ENCODE measurements at regions not wholly inside any gene's neighbourhood (a gene's known extent, or its start where the extent isn't known, plus 50 kb on each side); places are given as distances from the start of the nearest gene placed in this dataset.

- WGBS, 10 experiments, result 29 to 100% (median 72%) methylated on average over 1 to 2 of the region's 2 CpGs; no CpG with 5 or more reads in 3 of the 10 experiments
- peak in 2 of 8 experiments; percentile 25 to 80 for ATAC-seq (replicated peaks in 6 of 8)
- Histone ChIP-seq H3K4me1 (replicated peaks in 1 of 2) (no peaks in the 10 kb centered on the region), H3K4me3 (no peak overlapping the region), H3K27ac (no peak overlapping the region)
- in situ Hi-C loops (cut with MboI; ENCODE audit: low pct_unique_long_range_greater_than_20kb in 2 of 9, low sequenced_read_pairs in 9 of 9, unreplicated experiment in 9 of 9), result loop anchor here in 1 of 9 experiments (25.0 kb wide), 1 partner anchor 940 kb away; the partner anchor contains the start of gene TLE4
Observed at GRCh38 chr9:78622126-78622525, 325.2 kb downstream of the PSAT1 start.

DNA sequence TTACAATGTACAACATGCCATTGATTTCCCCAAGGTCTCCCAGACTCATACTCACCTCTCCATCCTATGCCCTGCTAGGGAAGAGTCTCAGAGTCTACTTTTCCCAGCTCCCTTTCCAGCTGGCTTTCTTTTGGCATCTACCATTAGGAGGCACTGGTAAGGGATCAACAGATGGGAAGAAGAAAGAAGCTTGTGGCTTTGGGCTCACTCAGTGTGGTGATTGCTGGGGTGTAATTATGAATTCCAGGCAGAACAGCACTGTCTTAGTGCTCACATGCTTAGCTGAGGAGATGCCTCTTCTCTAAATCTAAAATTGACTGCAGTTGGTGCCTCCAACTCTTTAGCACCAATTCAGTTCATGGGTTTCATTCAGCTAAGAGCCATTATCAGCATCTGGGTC is 330.0 kb downstream of the PSAT1 start:
- in situ Hi-C loops (cut with MboI; ENCODE audit: low pct_unique_long_range_greater_than_20kb in 2 of 9, low sequenced_read_pairs in 9 of 9, unreplicated experiment in 9 of 9), result no loop called here
- ATAC-seq (replicated peaks in 6 of 8), result no peak
- Histone ChIP-seq H3K27ac (no peak overlapping the region), H3K4me3 (no peak overlapping the region), H3K4me1 (replicated peaks in 1 of 2) (peaks cover 0 to 15% of the 10 kb centered on the region in 2 donors)

- Histone ChIP-seq H3K4me1 (replicated peaks in 1 of 2) (peaks cover 0 to 22% of the 10 kb centered on the region in 2 donors), H3K27ac (no peak overlapping the region), H3K4me3 (no peak overlapping the region)
- 6 to 100% (median 80%) methylated on average over 1 to 4 of the region's 4 CpGs; no CpG with 5 or more reads in 1 of the 10 experiments for WGBS, 10 experiments
- ATAC-seq (replicated peaks in 6 of 8), result peak in 2 of 8 experiments; percentile 26 to 35
- in situ Hi-C loops (cut with MboI; ENCODE audit: low pct_unique_long_range_greater_than_20kb in 2 of 9, low sequenced_read_pairs in 9 of 9, unreplicated experiment in 9 of 9), result no loop called here
Observed at GRCh38 chr9:78630966-78631365, 334.0 kb downstream of the PSAT1 start.

DNA sequence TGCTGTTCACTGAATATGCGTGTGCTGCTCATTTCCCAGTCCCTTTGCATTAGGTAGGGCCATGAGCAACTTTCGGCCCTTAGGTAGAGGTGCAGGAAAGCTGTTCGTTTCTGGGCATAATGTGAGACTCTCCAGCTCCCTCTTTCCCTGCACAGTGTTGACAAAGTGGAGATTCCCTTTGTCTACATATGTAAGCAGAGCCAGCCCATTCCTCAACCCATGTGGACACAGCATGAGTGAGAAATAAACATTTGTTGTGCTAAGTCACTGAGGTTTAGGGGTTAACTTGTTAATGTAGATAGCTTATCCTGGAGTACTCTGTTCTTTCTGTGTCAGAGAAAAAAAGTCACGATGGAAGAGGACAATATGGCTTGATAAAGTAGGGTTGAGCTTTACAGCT is 343.8 kb downstream of the PSAT1 start:
- Histone ChIP-seq H3K4me1 (replicated peaks in 1 of 2) (no peaks in the 10 kb centered on the region), H3K27ac (no peak overlapping the region), H3K4me3 (no peak overlapping the region)
- WGBS, 10 experiments, result 13 to 82% (median 42%) methylated on average over 1 to 4 of the region's 4 CpGs; no CpG with 5 or more reads in 1 of the 10 experiments
- ATAC-seq (replicated peaks in 6 of 8), result peak in 3 of 8 experiments; percentile 19 to 36 (median 22)
- in situ Hi-C loops (cut with MboI; ENCODE audit: low pct_unique_long_range_greater_than_20kb in 2 of 9, low sequenced_read_pairs in 9 of 9, unreplicated experiment in 9 of 9), result no loop called here

DNA sequence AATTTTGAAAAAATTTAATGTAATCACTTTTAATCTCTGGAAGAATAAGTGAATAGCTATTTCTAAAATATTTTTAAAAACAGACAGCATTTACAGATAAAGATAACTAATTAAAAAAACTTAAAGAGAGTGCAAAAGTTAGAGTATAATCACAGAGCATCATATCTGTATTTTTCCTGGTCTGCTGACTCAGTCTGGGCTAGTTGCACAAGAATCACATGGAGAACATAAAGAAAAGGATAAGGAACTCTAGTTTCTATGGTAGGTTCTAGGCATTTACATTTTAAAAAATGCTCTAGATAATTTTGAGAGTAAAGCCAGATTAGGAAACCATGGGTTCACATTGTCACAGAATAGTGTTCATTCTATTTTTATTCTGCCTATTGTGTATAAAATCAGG is 347.4 kb downstream of the PSAT1 start:
- Histone ChIP-seq H3K27ac (no peak overlapping the region), H3K4me1 (replicated peaks in 1 of 2) (no peaks in the 10 kb centered on the region), H3K4me3 (no peak overlapping the region)
- in situ Hi-C loops (cut with MboI; ENCODE audit: low pct_unique_long_range_greater_than_20kb in 2 of 9, low sequenced_read_pairs in 9 of 9, unreplicated experiment in 9 of 9), result no loop called here
- ATAC-seq (replicated peaks in 6 of 8), result no peak

DNA sequence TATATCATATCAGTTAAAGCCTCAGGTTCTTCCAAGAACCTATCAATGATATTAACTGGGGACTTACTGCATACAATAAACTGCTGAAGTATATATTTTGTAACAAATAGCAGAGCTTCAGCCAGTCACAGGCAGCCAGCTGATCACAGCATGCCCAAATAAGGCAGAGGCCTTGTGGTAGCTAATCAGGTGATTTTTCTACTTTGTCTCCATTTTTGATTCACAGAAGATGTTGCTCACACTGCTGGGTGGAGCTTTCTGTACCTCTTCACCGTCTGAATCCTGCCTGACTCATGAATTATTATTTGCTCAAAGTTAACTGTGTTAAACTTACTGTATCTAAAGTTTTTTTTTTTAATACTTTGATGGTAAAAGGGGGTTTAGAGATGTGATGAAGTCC is 357.4 kb downstream of the PSAT1 start:
- no peak overlapping the region for H3K27ac ChIP-seq
- ATAC-seq (replicated peaks in 6 of 8), result no peak
- 0 to 100% (median 71%) methylated on average over 1 of the region's 1 CpG; no CpG with 5 or more reads in 3 of the 10 experiments for WGBS, 10 experiments
- in situ Hi-C loops (cut with MboI; ENCODE audit: low pct_unique_long_range_greater_than_20kb in 2 of 9, low sequenced_read_pairs in 9 of 9, unreplicated experiment in 9 of 9), result loop anchor here in 1 of 9 experiments (25.0 kb wide), 1 partner anchor 92 kb away; no protein-coding TSS in a partner anchor
- H3K4me3 ChIP-seq, result no peak overlapping the region
- no peaks in the 10 kb centered on the region for H3K4me1 ChIP-seq (replicated peaks in 1 of 2)

DNA sequence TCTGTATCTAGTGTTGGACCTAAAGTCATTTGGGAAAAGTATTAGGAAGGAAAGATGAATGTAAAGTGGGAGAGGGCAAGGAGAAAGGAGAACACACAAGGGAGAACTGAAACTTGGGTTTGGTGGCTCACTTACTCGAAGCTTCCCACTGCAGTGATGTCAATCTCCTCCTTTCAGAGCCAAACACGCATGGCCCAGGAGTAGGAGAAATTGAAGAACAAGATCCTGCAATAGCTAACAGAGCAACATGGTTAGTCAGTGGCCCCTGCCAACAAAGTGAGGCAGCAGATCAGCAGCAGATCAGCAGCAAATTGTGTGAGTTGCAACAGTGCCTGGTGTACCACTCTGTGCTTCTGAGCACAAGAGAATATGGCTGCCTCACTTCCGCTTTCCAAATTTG is 366.4 kb downstream of the PSAT1 start:
- H3K4me1 ChIP-seq (replicated peaks in 1 of 2), result no peaks in the 10 kb centered on the region
- in situ Hi-C loops (cut with MboI; ENCODE audit: low pct_unique_long_range_greater_than_20kb in 2 of 9, low sequenced_read_pairs in 9 of 9, unreplicated experiment in 9 of 9), result loop anchor here in 1 of 9 experiments (25.0 kb wide), 1 partner anchor 101 kb away; no protein-coding TSS in a partner anchor
- WGBS, 10 experiments, result 67 to 100% (median 88%) methylated on average over 1 to 3 of the region's 3 CpGs; no CpG with 5 or more reads in 2 of the 10 experiments
- no peak overlapping the region for H3K4me3 ChIP-seq
- H3K27ac ChIP-seq, result no peak overlapping the region
- ATAC-seq (replicated peaks in 6 of 8), result no peak

DNA sequence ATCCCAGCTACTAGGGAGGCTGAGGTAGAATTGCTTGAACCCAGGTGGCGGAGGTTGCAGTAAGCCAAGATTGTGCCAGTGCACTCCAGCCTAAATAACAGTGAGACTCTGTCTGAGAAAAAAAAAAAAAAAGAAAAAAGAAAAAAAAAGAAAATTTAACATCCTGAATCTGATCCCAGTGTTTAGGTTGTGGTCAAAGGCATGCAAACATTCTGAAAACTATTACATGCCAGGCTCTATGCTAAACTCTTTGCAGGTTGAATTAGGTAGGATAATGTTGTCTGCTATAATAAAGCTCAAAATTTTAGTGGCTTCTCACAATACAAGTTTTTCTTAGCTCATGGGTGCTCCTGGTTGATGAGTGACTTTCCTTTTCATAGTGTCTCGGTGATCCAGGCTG is 367.4 kb downstream of the PSAT1 start:
- H3K27ac ChIP-seq, result no peak overlapping the region
- WGBS, 10 experiments, result 57 to 100% (median 90%) methylated on average over 1 to 2 of the region's 2 CpGs; no CpG with 5 or more reads in 3 of the 10 experiments
- in situ Hi-C loops (cut with MboI; ENCODE audit: low pct_unique_long_range_greater_than_20kb in 2 of 9, low sequenced_read_pairs in 9 of 9, unreplicated experiment in 9 of 9), result loop anchor here in 1 of 9 experiments (25.0 kb wide), 1 partner anchor 102 kb away; no protein-coding TSS in a partner anchor

DNA sequence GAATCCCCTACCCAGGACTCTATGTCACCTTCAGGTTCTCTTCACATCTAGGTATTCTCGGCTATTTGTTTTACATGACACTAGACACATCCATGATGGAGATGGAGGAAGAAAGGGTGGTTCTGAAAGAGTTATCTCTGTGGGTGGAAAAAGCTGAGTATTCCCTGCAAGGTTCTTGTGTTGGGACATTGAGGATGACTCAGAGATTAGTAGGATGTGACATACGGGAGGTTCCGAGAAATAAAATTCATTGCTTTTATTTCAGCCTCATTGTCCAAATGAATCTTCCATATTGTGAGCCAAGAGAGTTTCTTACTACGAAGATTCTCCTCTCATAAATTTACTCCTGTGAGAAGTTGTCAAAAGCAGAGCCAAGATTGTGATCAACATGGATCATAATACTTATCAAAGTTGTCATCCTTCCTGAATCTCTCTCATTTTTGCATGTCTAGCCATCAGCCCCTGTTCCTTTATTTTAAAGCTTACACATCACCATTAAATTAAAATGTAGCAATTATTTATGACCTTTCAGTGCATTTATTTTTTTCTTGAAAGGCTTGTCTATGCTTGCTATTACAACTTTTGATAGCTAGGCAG is 370.0 kb downstream of the PSAT1 start:
- in situ Hi-C loops (cut with MboI; ENCODE audit: low pct_unique_long_range_greater_than_20kb in 2 of 9, low sequenced_read_pairs in 9 of 9, unreplicated experiment in 9 of 9), result loop anchor here in 1 of 9 experiments (25.0 kb wide), 1 partner anchor 105 kb away; no protein-coding TSS in a partner anchor

More for the DNA sequence above, 367.4 kb downstream of the PSAT1 start:
- Histone ChIP-seq H3K4me1 (replicated peaks in 1 of 2) (no peaks in the 10 kb centered on the region), H3K4me3 (no peak overlapping the region)
- no peak for ATAC-seq (replicated peaks in 6 of 8)

GRCh38 chr9:78668148-78668832 is 371.4 kb downstream of the PSAT1 start:
- 20 to 92% (median 66%) methylated on average over 2 to 4 of the region's 4 CpGs for WGBS, 10 experiments

More for the DNA sequence above, 370.0 kb downstream of the PSAT1 start:
- Histone ChIP-seq H3K4me1 (replicated peaks in 1 of 2) (no peaks in the 10 kb centered on the region), H3K27ac (no peak overlapping the region), H3K4me3 (no peak overlapping the region)
- 3 to 100% (median 69%) methylated on average over 1 to 4 of the region's 4 CpGs; no CpG with 5 or more reads in 1 of the 10 experiments for WGBS, 10 experiments
- ATAC-seq (replicated peaks in 6 of 8), result peak in 3 of 8 experiments; percentile 26 to 31 (median 29)

GRCh38 chr9:78669591-78669990 is 372.7 kb downstream of the PSAT1 start:
- Histone ChIP-seq H3K27ac (no peak overlapping the region), H3K4me1 (replicated peaks in 1 of 2) (no peaks in the 10 kb centered on the region), H3K4me3 (no peak overlapping the region)
- 70 to 100% (median 88%) methylated on average over 1 to 7 of the region's 7 CpGs for WGBS, 10 experiments
- ATAC-seq (replicated peaks in 6 of 8), result no peak
- in situ Hi-C loops (cut with MboI; ENCODE audit: low pct_unique_long_range_greater_than_20kb in 2 of 9, low sequenced_read_pairs in 9 of 9, unreplicated experiment in 9 of 9), result loop anchor here in 1 of 9 experiments (25.0 kb wide), 1 partner anchor 107 kb away; no protein-coding TSS in a partner anchor

More at GRCh38 chr9:78668148-78668832, 371.4 kb downstream of the PSAT1 start:
- no peak overlapping the region for H3K4me3 ChIP-seq
- in situ Hi-C loops (cut with MboI; ENCODE audit: low pct_unique_long_range_greater_than_20kb in 2 of 9, low sequenced_read_pairs in 9 of 9, unreplicated experiment in 9 of 9), result loop anchor here in 1 of 9 experiments (25.0 kb wide), 1 partner anchor 106 kb away; no protein-coding TSS in a partner anchor
- no peak for ATAC-seq (replicated peaks in 6 of 8)
- no peak overlapping the region for H3K27ac ChIP-seq
- no peaks in the 10 kb centered on the region for H3K4me1 ChIP-seq (replicated peaks in 1 of 2)

- WGBS, 10 experiments, result 17 to 100% (median 79%) methylated on average over 1 to 3 of the region's 3 CpGs; no CpG with 5 or more reads in 2 of the 10 experiments
- in situ Hi-C loops (cut with MboI; ENCODE audit: low pct_unique_long_range_greater_than_20kb in 2 of 9, low sequenced_read_pairs in 9 of 9, unreplicated experiment in 9 of 9), result loop anchor here in 1 of 9 experiments (25.0 kb wide), 1 partner anchor 109 kb away; no protein-coding TSS in a partner anchor
- ATAC-seq (replicated peaks in 6 of 8), result no peak
- H3K27ac ChIP-seq, result no peak overlapping the region
- H3K4me1 ChIP-seq (replicated peaks in 1 of 2), result no peaks in the 10 kb centered on the region
- H3K4me3 ChIP-seq, result no peak overlapping the region
Observed at GRCh38 chr9:78671785-78672184, 374.9 kb downstream of the PSAT1 start.

DNA sequence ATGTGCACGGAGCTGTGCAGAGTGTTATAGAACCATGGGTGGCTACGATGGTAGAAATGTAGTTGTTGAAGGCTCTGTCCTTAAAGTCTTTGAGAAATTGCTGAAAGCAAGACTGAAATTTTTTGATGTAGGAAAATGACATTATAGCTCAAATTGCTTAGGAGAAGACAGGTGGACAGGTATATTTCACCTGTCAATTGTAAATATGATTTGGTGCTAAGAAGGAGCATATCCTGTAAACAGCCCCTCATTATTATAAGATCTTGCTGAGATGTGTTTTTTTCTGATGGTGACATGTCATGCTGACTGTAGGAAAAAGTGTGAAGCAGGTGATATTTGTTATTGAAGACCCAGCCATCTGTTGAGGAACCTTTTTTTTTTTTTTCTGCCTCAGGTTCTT is 377.9 kb downstream of the PSAT1 start:
- no peak overlapping the region for H3K27ac ChIP-seq
- no peak for ATAC-seq (replicated peaks in 6 of 8)
- in situ Hi-C loops (cut with MboI; ENCODE audit: low pct_unique_long_range_greater_than_20kb in 2 of 9, low sequenced_read_pairs in 9 of 9, unreplicated experiment in 9 of 9), result loop anchor here in 1 of 9 experiments (25.0 kb wide), 1 partner anchor 113 kb away; no protein-coding TSS in a partner anchor
- H3K4me1 ChIP-seq (replicated peaks in 1 of 2), result no peaks in the 10 kb centered on the region
- H3K4me3 ChIP-seq, result no peak overlapping the region
- WGBS, 10 experiments, result 43 to 100% (median 93%) methylated on average over 1 to 2 of the region's 2 CpGs; no CpG with 5 or more reads in 2 of the 10 experiments
